GM18520 (cell line): ENCODE measurements at regions not wholly inside any gene's neighbourhood (a gene's known extent, or its start where the extent isn't known, plus 50 kb on each side); places are given as distances from the start of the nearest gene placed in this dataset.

Experiments used
- ATAC-seq: cut with Tn5 transposase; IDR thresholded peaks from one replicate; pipeline ENCODE4 v1.9.1; 2021; ENCODE audit not compliant: unreplicated experiment

DNA sequence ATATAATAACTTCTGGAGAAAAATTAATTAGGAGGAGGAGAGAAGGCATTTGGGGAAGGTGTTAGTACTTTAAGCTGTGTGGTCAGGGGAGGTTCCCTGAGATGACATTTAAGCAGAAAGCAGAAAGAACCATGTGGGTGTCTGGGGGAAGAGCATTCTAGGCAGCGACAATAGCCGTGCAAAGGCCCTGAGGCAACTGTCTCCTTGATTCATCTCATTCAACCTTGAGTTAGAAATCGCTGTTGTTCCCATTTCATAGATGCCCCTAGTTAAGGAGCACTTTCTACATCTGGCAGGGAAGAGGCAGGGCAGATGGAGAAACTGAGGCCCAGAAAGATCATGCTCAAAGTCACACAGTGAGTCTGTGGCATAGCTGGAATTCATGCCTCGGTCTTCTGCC lies 108.6 kb upstream of the RUNX3 start:
- no peak for ATAC-seq

GRCh38 chr1:25037174-25038074 lies 107.3 kb upstream of the RUNX3 start:
- ATAC-seq = no peak

DNA sequence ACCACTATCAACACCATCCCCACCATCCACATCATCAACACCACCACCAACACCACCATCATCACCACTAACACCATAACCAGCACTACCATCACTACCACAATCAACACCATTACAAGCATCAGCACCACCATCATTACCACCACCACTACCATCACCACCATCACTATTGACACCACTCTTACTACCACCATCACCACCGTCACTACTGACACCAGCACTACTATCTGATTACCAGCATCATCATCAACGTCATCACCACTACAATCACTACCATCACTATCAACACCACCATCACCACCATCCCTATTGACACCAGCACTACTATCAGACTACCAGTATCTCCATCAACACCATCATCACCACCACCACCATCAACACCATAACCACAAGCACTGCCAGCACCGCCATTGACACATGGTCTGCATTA lies 106.1 kb upstream of the RUNX3 start:
- no peak for ATAC-seq

DNA sequence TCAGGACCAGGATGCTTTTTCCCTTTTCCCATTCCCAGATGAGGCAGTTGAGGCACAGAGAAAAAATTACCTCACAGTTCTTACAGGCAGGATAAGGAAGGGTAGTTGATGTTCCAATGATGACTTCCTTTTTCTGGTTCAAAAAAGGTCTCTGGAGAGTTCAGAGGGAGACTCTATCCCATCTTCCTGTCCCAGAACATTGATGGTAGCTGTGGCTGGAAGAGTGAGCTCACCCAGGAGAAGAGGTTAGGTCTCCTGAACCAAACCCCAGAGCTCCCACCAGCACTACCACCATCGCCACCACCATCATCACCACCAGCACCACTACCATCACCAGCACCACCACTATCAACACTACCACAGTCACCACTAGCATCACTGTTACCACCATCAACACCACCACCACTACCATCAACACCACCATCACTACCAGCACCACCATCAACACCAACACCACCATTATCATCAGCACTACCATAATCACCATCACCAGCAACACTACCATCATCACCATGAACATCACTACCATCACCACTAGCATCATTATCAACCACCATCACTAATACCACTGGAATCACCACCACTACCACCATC lies 105.5 kb upstream of the RUNX3 start:
- no peak for ATAC-seq

- no peak for ATAC-seq
These were observed 104.9 kb upstream of the RUNX3 start for GRCh38 chr1:25034736-25035522.

- no peak for ATAC-seq
These were observed 104.0 kb upstream of the RUNX3 start for GRCh38 chr1:25033828-25034705.

GRCh38 chr1:25033030-25033827 lies 103.2 kb upstream of the RUNX3 start:
- ATAC-seq = no peak

DNA sequence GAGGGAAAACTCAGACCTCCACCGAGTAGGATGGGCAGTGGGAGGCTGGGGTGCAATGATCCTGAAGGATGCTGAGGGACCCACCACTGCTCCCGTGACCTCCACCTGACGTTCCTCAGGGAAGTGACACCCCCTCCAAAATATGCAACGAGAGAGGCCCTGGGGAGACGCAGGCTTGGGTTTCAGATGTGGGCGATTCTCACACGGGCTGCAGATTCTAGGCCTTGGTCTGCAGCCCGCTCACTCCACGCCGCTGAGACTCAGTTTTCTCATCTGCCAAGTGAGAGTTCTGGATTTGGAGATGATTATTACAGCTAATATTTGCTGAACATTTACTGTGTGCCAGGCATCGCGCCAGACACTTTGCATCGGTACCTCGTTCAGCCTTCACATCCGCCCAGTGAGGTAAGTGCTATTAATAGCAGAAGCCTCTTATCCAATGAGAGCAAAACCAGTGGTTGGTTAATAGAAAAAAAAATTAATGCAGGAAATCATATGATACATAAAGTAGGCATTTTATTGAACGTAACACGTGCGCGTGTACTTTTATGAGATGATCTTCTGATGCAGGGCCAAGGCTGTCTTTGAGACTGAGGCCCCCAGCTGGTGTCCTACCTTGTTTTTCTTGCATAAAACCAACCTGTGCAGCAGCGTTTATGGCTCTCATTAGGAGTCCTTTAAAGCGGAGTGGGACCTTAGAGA lies 102.0 kb upstream of the RUNX3 start:
- peak; percentile 42 for ATAC-seq

GRCh38 chr1:25031601-25031965 lies 101.5 kb upstream of the RUNX3 start:
- ATAC-seq = peak; percentile 12

- peak; percentile 38 for ATAC-seq
These were observed 100.9 kb upstream of the RUNX3 start for GRCh38 chr1:25030674-25031589.

- ATAC-seq = no peak
These were observed 99.9 kb upstream of the RUNX3 start for GRCh38 chr1:25030012-25030411.

- no peak for ATAC-seq
These were observed 99.0 kb upstream of the RUNX3 start for GRCh38 chr1:25028907-25029599.

- ATAC-seq = no peak
These were observed 98.5 kb upstream of the RUNX3 start for GRCh38 chr1:25028587-25028906.

DNA sequence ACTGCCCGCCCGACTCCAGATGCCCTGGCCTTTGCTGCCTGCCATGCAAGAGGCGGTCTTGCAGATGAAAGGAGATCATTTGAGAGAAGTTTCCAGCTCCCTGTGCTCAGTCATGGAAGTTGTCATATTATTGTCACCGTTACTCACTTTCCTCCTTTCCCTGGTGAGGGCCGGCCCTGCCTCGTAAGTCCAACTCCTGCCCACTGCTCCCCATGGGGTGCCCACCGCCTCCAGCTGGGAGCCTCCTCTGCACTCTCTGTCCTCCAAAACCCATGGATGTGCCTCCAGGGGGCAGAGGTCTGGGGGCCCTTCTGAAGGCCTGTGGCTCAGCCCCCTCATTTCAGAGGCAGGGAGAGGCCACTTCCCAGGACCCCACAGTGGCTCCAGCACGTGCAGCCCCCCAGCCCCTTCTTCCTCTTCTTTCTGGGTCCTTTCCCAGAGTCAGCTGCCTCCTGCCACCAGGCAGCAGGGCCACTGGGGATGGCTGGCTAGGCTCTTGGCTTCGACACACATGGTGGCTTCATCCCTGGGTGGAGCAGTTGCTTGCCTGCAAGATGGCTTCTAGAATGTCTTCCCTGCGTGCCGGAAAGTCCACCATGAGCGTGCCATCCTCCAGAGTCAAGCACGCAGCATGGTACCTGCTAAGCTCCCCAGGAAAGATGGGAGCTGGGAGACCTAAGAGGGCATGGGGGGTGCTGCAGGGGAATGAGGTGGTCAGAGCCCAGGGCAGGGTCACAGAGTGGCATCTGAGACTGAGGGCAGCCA lies 97.9 kb upstream of the RUNX3 start:
- no peak for ATAC-seq

DNA sequence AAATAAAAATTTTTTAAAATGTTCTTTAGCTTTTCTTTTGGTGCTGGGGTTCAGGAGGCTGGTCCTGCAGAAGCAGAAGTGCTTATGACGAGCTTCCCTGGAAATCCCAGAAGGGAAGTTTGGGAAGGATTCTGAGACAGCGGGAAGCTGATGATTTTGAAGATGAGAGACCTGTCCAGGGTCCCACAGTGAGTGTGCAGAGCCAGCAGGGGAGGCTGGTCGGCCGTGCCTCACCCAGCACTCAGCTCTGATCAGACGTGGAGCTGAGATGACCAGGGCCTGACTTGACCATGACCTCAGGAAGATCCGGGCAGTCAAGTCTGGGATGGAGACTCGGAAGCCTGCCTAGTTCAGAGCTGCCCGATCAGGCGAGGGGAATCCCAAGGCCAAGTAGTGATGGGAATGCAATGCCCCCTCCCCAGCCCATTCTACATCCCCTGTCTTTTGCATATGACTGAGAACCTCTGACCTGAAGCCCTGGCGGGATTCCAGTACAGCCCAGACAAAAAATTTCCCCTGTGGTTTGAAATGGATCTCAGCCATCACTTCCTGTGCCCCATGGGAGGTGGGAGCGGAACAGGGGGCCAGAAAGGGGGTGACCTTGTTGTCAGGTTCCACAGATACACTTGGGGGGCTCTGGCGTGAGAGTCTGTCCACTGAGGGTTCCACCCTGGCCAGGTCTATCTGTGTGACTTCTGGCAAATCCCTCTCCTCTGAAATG lies 96.8 kb upstream of the RUNX3 start:
- no peak for ATAC-seq

DNA sequence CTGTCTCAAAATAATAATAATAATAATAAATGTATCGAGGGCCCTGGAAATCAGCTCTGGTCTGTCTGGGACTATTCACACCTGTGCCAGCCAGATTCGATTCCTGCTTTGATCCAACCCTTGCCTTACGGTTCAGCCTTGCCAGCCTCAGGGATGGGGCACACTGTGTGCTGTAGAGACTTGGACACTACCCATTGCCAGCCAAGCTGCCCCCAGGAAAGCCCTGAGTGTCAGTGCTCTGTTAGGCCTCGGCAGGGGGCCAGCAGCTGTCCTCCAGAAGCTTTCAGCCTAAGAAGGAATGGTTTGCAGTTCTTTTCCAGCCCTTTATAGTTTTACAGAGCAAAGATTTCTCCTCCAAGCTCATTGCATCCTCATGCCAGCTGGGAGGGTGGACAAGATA lies 96.2 kb upstream of the RUNX3 start:
- no peak for ATAC-seq
